A549 (cell line): ENCODE measurements at regions not wholly inside any gene's neighbourhood (a gene's known extent, or its start where the extent isn't known, plus 50 kb on each side); places are given as distances from the start of the nearest gene placed in this dataset.

Experiments used
- ATAC-seq, 2 experiments: fragments of 200-7000 bp in 1 of 2; fragments of >200 bp in 1 of 2; cut with Nextera tagmentation in 1 of 2; cut with Tn5 transposase in 1 of 2; 3 replicates each; pipeline versions ENCODE4 v1.8.0 to v1.9.1; 2018 to 2020; ENCODE audit warnings: mild to moderate bottlenecking in 1 of 2, moderate library complexity in 1 of 2
- CTCF ChIA-PET: fragments of 300-600 bp; sonication (Branson Sonifier 250); formaldehyde crosslinking; extraction: SDS; loops from one replicate; lab custom pipeline; 2021; ENCODE audit warnings: antibody characterized with exemption, inconsistent platforms; lab: Yijun Ruan, JAX
- POLR2A ChIA-PET: fragments of 350-600 bp; formaldehyde crosslinking; extraction: SDS; loops from one replicate; lab custom pipeline; 2021; ENCODE audit warnings: antibody characterized with exemption, inconsistent platforms; lab: Yijun Ruan, JAX
- DNase-seq, 2 experiments: peaks; one replicate each; pipeline versions ENCODE4 v3.0.0 to v3.0.0-alpha.2; 2011 to 2016; ENCODE audit warnings: low read depth in 1 of 2, low spot score in 1 of 2
- FAIRE-seq: peaks from 2 replicates; lab custom pipeline; 2011; peaks lifted over from hg19 to GRCh38; lab: Jason Lieb, UNC
- H3K27ac ChIP-seq, 2 experiments: fragments of >200 bp; sonication (Bioruptor Twin); formaldehyde crosslinking; 3 replicates each; pipeline ENCODE4 v1.5.1; 2016 to 2017
- H3K4me1 ChIP-seq: fragments of >200 bp; sonication (Bioruptor Twin); formaldehyde crosslinking; 3 replicates; pipeline ENCODE4 v1.6.1; 2016
- H3K4me2 ChIP-seq: fragments of >200 bp; sonication (Bioruptor Twin); formaldehyde crosslinking; 3 replicates; pipeline ENCODE4 v1.6.1; 2016
- H3K4me3 ChIP-seq: fragments of >200 bp; sonication (Bioruptor Twin); formaldehyde crosslinking; 3 replicates; pipeline ENCODE4 v1.5.1; 2016
- H3K9me3 ChIP-seq: fragments of >200 bp; sonication (Bioruptor Twin); formaldehyde crosslinking; 3 replicates; pipeline ENCODE4 v1.6.1; 2016
- BCL3 ChIP-seq: fragments of >200 bp; sonication (Bioruptor Twin); formaldehyde crosslinking; IDR thresholded peaks from 3 replicates; pipeline ENCODE4 v1.6.1; 2016
- CBX2 ChIP-seq: fragments of 200-600 bp; sonication (generic); IDR thresholded peaks from 2 replicates; pipeline ENCODE4 v1.6.1; 2016; ENCODE audit warnings: low read depth, mild to moderate bottlenecking, borderline replicate concordance
- CEBPB ChIP-seq, 2 experiments: fragments of >200 bp in 1 of 2; sonication (Bioruptor Twin) in 1 of 2; formaldehyde crosslinking in 1 of 2; IDR thresholded peaks; 2 replicates each; pipeline ENCODE4 v1.6.1; 2012 to 2016
- CHD2 ChIP-seq: fragments of 150-350 bp; IDR thresholded peaks from 2 replicates; pipeline ENCODE4 v1.6.1; 2014; ENCODE audit warnings: low read length; ENCODE audit not compliant: partially characterized antibody
- CHD4 ChIP-seq: fragments of 200-600 bp; sonication (generic); IDR thresholded peaks from 2 replicates; pipeline ENCODE4 v1.6.1; 2016; ENCODE audit warnings: antibody characterized with exemption, mild to moderate bottlenecking, borderline replicate concordance
- E2F6 ChIP-seq: IDR thresholded peaks from 2 replicates; pipeline ENCODE4 v1.6.1; 2012; ENCODE audit warnings: low read depth, borderline replicate concordance
- EHMT2 ChIP-seq: fragments of 200-600 bp; sonication (generic); IDR thresholded peaks from 2 replicates; pipeline ENCODE4 v1.6.1; 2016; ENCODE audit warnings: antibody characterized with exemption, low read depth, mild to moderate bottlenecking, moderate library complexity
- ELK1 ChIP-seq: fragments of 150-350 bp; IDR thresholded peaks from 2 replicates; pipeline ENCODE4 v1.6.1; 2014; ENCODE audit warnings: low read depth, mild to moderate bottlenecking, low read length
- FOSL2 ChIP-seq, 2 experiments: fragments of 450-650 bp in 1 of 2; fragments of >200 bp in 1 of 2; sonication (Bioruptor Twin) in 1 of 2; formaldehyde crosslinking; IDR thresholded peaks; 2 replicates each; pipeline versions ENCODE4 v1.5.0 to v1.6.1; 2016 to 2020; ENCODE audit warnings: mild to moderate bottlenecking in 1 of 2, moderate library complexity in 1 of 2
- HES2 ChIP-seq: fragments of >200 bp; sonication (Bioruptor Twin); formaldehyde crosslinking; IDR thresholded peaks from 2 replicates; pipeline ENCODE4 v1.6.1; 2016
- HEYL ChIP-seq: fragments of 250-450 bp; sonication (Bioruptor Pico); IDR thresholded peaks from 2 replicates; pipeline ENCODE4 v1.8.0; 2021; ENCODE audit warnings: mild to moderate bottlenecking, moderate library complexity
- HMGXB4 ChIP-seq: fragments of 250-450 bp; sonication (Bioruptor Pico); IDR thresholded peaks from 2 replicates; pipeline ENCODE4 v1.5.0; 2021; ENCODE audit warnings: mild to moderate bottlenecking, moderate library complexity, borderline replicate concordance
- HOXB5 ChIP-seq: fragments of 250-450 bp; sonication (Bioruptor Pico); IDR thresholded peaks from 2 replicates; pipeline ENCODE4 v1.5.0; 2020; ENCODE audit warnings: mild to moderate bottlenecking, moderate library complexity
- KDM1A ChIP-seq: fragments of 200-600 bp; sonication (generic); IDR thresholded peaks from 2 replicates; pipeline ENCODE4 v1.6.1; 2016; ENCODE audit warnings: low read depth, mild to moderate bottlenecking
- KDM5A ChIP-seq: fragments of 200-600 bp; sonication (generic); IDR thresholded peaks from 2 replicates; pipeline ENCODE4 v1.6.1; 2016; ENCODE audit warnings: antibody characterized with exemption, mild to moderate bottlenecking
- POLR2AphosphoS2 ChIP-seq: conservative IDR thresholded peaks from 2 replicates; pipeline ENCODE4 v1.6.1; 2012; ENCODE audit warnings: low read length, improper control_type of control experiment, inconsistent platforms
- RARB ChIP-seq: fragments of 250-450 bp; sonication (Bioruptor Pico); IDR thresholded peaks from 2 replicates; pipeline ENCODE4 v1.8.0; 2021; ENCODE audit warnings: mild to moderate bottlenecking, moderate library complexity
- RFX5 ChIP-seq: fragments of 450-650 bp; IDR thresholded peaks from 2 replicates; pipeline ENCODE4 v1.7.1; 2014; ENCODE audit warnings: antibody characterized with exemption, mild to moderate bottlenecking, moderate library complexity
- USF2 ChIP-seq: fragments of 450-650 bp; IDR thresholded peaks from 2 replicates; pipeline ENCODE4 v1.6.1; 2014; ENCODE audit warnings: antibody characterized with exemption
- ZC3H11A ChIP-seq: fragments of 450-650 bp; IDR thresholded peaks from 2 replicates; pipeline ENCODE4 v1.6.1; 2014; ENCODE audit warnings: antibody characterized with exemption, mild to moderate bottlenecking
- ZNF302 ChIP-seq: fragments of 250-450 bp; sonication (Bioruptor Pico); IDR thresholded peaks from 2 replicates; pipeline ENCODE4 v1.9.0; 2021; ENCODE audit warnings: inconsistent platforms, mild to moderate bottlenecking, moderate library complexity
- ZSCAN20 ChIP-seq: fragments of 250-450 bp; sonication (Bioruptor Pico); IDR thresholded peaks from 2 replicates; pipeline ENCODE4 v1.8.0; 2022; ENCODE audit warnings: mild to moderate bottlenecking, moderate library complexity
- WGBS: methylation state at CpG from one replicate; pipeline ENCODE4 v1.1.6; 2017; ENCODE audit errors: missing lambda C conversion rate; 5-methylcytosine and 5-hydroxymethylcytosine counted together

- WGBS: 64% methylated on average over 7 of the region's 8 CpGs
- Histone ChIP-seq H3K9me3 (peaks cover 5% of the 10 kb centered on the region; the same call in 1 of the 3 replicates), H3K4me3 (no peak overlapping the region)
- FAIRE-seq (no peak), DNase-seq (no peak), ATAC-seq (no peak)
- POLR2A ChIA-PET: no interaction called here
- CTCF ChIA-PET: no interaction called here
- no peak for TF ChIP-seq CHD2
- TF ChIP-seq HEYL (CRISPR knock-in tag): no peak
- TF ChIP-seq CBX2: no peak
- TF ChIP-seq E2F6: no peak
- no peak for TF ChIP-seq BCL3
- TF ChIP-seq HMGXB4 (CRISPR knock-in tag): no peak
- no peak for TF ChIP-seq CEBPB (IDR thresholded peaks at IDR 0.05)
- no peak for TF ChIP-seq USF2
- TF ChIP-seq KDM5A: no peak
- TF ChIP-seq, all 56 proteins: peak for 0
- Histone ChIP-seq H3K27ac (no peak overlapping the region), H3K4me2 (no peak overlapping the region), H3K4me1 (peaks cover 17% of the 10 kb centered on the region)
These were observed 371.4 kb upstream of the C1orf174 start for GRCh38 chr1:4271338-4271998.

- POLR2A ChIA-PET: no interaction called here
- WGBS: 34% methylated on average over 3 of the region's 3 CpGs
These were observed 372.5 kb upstream of the C1orf174 start for GRCh38 chr1:4272568-4272967.

More at GRCh38 chr1:4272568-4272967, 372.5 kb upstream of the C1orf174 start:
- DNase-seq (no peak), ATAC-seq (no peak), FAIRE-seq (no peak)
- no peak for TF ChIP-seq FOSL2 (IDR thresholded peaks at IDR 0.05)
- no peak for TF ChIP-seq FOSL2 (CRISPR knock-in tag; IDR thresholded peaks at IDR 0.05)
- TF ChIP-seq KDM1A: no peak
- TF ChIP-seq CHD4: no peak
- no peak for TF ChIP-seq RFX5
- no peak for TF ChIP-seq ZC3H11A
- no peak for TF ChIP-seq EHMT2
- TF ChIP-seq ZNF302 (CRISPR knock-in tag): no peak
- TF ChIP-seq HMGXB4 (CRISPR knock-in tag): no peak
- no peak for TF ChIP-seq CEBPB (IDR thresholded peaks at IDR 0.05)
- TF ChIP-seq POLR2AphosphoS2: no peak
- TF ChIP-seq HES2: no peak
- no peak for TF ChIP-seq CHD2
- TF ChIP-seq E2F6: no peak
- no peak for TF ChIP-seq RARB
- no peak for TF ChIP-seq ELK1
- TF ChIP-seq HOXB5 (CRISPR knock-in tag): no peak
- TF ChIP-seq ZSCAN20: no peak
- H3K4me3 ChIP-seq: no peak overlapping the region
- no peak overlapping the region for H3K27ac ChIP-seq
- peaks cover 5% of the 10 kb centered on the region; the same call in 1 of the 3 replicates for H3K9me3 ChIP-seq
- CTCF ChIA-PET: no interaction called here
- H3K4me1 ChIP-seq: peaks cover 9% of the 10 kb centered on the region
- no peak overlapping the region for H3K4me2 ChIP-seq
